Femur (tissue), 1 donor: ENCODE measurements at regions not wholly inside any gene's neighbourhood (a gene's known extent, or its start where the extent isn't known, plus 50 kb on each side); places are given as distances from the start of the nearest gene placed in this dataset.

ENCODE experiments used
- DNase-seq: peaks from one replicate; pipeline ENCODE4 v3.0.0-alpha.2; 2017

DNA sequence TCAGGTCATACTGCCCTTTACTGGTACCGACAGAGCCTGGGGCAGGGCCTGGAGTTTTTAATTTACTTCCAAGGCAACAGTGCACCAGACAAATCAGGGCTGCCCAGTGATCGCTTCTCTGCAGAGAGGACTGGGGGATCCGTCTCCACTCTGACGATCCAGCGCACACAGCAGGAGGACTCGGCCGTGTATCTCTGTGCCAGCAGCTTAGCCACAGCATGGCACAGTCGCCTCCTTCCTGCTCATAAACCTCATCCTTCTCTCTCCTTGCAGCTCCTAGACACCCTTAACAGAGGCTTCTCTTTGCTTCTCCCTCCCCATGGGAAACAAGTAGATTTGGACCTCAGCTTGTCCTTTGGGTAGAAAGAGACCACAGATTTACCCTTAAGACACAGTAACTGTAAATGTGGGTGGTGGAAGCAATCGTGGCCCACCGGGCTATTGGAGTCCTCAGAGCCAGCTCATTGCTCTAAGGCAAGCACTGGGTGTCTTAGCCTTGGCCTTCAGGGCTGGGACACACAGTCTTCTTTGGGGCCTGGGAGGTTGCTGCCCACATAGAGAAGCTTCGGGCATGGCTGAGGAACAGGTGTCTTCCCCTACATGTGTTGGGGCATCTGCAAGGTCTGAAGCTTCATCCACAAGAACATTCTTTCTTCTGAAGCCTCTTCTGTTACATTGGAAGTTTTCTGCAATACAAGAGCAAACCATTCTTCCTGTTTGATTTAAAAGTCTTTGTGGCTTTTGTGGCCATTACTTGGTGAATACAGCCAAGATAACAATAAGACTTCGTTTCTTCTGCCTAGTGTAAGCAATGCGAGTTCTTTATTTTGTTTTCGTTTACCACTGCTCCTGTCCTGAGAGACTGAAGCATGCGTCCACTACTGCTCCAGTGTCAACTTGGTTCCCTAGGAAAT, 95.5 kb upstream of the PRSS58 start:
- no peak for DNase-seq

DNA sequence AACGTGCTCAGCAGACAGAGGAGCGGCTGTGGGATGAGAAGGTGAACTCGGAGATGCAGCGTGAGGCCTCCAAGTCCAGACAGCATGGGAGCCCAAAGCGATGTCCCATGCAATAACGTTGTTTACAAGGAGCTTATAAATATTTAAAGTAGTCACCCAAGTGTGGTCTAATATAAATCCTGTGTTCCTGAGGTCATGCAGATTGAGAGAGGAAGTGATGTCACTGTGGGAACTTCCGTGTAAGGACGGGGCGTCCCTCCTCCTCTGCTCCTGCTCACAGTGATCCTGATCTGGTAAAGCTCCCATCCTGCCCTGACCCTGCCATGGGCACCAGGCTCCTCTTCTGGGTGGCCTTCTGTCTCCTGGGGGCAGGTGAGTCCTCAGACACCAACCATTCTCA, 94.7 kb upstream of the PRSS58 start:
- no peak for DNase-seq

DNA sequence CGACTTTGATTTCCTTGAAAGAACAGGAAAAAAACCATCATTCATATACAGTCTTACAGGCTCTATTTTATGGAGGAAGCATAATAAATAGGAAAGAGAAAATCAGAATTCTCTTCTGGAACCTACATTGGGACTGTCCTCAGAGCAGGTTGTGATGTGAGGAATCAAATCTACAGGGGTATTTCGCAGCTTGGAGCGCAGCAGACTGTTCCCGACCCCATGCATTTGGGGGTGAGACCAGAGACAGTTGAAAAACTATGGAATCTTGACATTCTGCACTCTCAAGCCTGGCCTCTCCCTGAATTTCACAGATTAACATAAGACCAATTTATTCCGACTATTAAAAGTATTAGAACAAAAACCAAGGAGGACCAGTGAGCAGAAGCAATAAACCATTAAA, 93.3 kb upstream of the PRSS58 start:
- no peak for DNase-seq

DNA sequence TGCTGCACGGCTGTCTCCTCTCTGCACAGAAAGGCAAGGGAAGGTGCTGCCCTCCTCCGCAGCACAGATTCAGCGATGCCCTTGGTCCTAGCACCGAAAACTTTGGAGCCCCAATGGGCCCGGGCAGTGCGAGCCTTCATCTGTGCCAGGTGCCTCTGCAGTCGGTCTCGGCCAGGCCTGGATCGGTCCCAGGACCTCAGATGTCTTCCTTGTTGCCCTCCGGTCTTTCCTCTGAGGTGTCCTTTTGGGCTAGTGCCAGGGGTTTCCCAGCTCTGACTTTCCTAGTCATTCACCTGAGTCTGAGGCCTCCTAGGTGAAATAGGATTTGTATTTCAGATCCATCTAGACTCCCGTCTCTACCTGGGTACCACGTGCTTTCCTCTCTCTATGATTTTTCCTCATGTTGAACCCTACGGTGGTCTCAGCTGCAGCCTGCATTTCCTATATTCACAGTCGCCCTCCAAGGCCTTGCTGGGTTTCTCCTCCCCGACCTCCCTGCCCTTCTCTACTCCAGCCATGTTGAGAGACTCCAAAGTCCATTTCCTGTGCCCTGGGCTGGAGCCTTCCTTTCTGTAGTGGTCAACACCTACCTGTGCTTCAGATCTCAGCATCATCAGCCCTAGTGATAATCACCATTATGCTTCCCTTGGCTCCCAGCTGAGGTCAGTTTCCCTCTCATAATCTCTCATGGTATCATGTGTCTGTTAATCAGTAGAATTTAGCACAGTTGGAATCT, 92.0 kb upstream of the PRSS58 start:
- no peak for DNase-seq

DNA sequence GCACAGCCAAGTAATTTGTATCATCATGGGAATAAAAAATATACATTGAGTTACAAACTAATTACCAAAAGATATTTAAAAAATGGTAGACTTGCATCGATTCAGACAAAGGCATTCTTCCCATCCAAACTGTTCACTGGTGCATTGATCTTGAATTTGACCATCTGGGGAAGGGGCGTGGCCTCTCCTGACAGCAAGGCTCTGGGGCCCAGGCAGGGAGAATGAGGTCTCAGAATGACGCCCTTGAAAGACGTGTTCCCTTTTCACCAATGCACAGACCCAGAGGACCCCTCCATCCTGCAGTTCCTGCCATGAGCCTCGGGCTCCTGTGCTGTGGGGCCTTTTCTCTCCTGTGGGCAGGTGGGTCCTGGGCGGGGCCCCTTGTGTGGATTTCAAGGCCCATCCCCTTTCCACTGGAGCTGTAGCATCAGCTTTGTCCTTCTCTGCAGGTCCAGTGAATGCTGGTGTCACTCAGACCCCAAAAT, 91.1 kb upstream of the PRSS58 start:
- DNase-seq: no peak

DNA sequence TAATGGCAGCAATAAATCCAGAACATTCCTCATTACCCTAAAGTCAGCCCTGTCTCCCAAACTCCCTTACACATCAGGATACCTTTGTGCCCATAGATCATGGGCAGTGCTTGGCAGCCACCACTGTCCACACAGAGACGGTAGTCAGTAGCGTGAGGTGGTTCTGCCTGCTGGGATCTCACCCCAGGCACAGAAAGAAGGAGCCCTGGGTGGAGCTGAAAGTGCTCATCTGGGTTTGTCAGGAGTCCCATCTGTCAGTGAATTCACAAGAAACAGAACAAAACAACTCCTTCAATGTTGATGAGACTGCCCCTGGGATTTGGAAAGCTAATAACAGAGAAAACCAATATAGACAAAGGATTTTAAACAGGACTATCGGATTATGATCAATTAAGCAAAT, 90.2 kb upstream of the PRSS58 start:
- DNase-seq: no peak

DNA sequence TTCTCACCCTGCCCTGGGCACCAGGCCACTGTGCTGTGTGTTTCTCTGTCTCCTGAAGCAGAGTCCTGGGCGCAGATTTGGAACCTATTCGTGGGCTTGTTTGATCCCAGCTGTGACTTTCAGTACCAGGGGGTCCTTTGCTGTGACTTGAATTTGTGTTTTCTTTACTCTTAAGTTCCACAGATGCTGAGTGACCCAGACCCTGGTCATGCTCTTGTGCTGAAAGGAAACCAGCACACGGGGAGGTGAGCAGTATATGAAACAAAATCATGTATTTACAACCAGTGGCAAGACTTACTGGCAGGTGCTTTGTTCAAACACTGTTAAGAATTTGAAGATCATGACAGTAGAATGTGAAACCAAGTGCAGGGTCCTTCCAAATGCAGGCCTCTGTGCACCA, 89.2 kb upstream of the PRSS58 start:
- no peak for DNase-seq

DNA sequence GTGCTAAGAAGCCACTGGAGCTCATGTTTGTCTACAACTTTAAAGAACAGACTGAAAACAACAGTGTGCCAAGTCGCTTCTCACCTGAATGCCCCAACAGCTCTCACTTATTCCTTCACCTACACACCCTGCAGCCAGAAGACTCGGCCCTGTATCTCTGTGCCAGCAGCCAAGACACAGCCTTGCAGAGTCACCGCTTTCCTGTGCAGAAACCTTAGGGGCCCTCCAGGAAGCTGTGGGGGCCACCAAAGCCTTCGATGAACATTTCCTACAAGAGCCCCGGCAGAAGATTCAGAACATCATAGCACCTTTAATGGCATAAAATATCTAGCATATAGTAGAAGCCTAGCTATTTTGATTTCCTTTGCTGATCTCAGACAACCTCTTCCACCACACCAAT, 88.0 kb upstream of the PRSS58 start:
- DNase-seq: no peak

DNA sequence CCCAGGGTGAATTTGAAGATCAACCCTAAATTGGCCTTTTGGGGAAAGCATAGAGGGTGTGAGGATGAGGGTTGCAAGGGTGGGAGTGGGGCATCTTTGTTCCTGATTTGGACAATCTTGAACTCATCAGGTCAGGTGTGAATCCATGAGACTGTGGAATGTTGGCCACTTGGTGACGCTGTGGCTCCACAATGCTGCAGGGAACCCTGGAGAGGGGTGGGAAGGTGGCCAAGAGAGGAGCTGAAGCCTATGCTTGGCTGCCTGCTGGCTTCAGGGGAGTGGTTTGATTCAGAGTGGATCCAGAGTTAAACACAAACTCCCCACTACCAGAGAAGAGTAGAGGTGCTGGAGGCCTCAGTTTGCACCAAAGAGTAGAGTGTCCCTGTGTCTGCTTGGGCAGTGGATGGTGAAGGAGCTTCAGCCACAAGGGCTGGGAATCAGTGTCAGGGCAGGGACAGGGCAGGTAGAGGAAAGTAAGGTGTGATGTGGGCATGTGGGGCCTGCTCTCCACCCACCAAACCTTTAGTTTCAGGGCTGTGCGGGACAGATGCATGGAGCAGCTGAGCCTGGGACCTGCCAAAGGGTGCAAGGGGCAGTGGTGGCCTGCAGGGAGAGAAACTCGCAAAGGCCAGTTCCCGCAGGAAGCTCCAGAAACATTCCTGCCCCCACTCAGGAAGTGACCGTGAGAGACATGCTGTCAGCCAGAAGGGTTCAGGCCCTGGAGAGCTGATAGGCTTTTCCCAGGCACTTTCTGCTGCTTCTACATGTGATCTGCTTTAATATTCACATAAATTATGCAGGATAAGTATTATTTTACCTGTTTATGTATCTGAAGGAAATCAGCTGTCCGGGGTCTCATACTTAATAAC, 81.0 kb upstream of the PRSS58 start:
- no peak for DNase-seq

DNA sequence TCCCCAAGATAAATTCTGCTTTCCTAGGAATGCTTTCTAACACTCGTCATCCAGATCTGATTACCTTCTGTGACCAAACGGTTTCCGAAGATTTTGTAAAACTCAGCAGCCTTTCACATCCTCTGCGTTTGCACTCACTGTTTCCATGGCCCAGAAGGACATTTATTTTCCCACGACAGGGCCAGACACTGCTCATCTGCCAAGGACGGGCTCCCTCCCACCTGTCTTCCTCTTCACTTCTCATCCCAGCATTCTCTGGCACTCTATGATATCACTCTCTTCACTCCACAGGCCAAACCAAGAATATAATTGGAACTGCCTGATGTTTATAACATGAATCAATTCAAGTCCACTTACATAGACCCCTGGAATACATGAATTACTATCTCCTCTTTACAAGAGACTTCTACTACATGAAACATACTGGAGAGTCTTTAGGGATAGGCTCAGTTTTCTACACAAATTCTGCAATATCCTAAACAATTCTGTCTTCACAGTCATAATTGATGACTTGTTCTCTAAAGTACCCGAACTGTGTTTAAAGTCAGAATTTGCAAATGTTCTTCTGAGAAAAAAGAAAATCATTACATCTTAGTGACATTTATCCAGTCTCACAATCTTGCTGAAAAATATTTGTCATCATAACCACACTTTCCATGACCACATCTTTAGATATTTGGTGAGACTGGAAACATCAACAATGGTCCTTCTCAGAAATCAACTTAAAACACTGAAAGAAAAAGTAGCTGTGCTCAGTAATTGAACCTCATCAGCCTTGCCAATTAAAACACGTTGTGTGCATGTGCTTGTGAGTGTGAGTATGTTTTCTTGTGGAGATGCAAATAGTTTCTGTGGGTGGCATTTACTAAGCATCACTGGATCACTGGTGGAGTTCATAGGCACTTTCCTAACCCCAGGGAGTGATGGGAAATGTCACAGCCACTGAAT, 79.5 kb upstream of the PRSS58 start:
- no peak for DNase-seq

DNA sequence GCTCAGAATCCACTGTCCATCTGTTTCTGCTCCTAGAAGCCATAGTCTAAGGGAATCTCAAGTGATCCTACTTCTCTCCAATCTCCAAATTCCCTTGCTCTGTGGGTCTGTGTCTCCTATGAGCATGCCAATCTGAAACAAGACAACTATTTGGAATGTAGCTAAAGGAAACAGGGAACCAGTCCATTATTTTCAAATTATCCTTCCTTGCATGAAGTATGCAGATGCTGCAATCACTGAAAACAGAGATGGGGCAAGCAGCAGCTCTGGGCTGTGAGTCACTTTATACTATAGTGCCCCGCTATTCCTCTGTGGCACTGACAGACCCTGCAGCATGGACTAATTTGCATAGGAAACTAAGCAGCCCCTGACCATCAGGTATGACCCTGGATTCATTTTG, 76.9 kb upstream of the PRSS58 start:
- no peak for DNase-seq

DNA sequence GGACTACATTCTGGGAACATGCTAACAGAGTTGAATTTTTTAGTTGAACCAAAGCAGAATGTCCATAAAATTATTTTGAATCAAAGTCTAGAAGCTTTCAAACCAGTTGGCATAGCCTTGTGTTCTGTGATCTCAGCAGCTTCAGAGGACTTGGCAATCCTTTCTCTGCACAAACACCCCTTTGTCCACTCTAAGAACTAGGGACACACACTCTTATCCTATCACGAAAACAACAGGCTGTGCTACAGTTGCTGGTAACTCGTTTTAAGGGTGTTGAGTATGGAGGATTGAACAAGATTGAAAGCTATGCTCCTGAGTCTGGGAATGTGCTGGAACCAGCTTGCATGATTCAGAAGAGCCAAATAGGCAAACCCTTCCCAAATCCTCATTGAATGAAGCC, 76.4 kb upstream of the PRSS58 start:
- no peak for DNase-seq

DNA sequence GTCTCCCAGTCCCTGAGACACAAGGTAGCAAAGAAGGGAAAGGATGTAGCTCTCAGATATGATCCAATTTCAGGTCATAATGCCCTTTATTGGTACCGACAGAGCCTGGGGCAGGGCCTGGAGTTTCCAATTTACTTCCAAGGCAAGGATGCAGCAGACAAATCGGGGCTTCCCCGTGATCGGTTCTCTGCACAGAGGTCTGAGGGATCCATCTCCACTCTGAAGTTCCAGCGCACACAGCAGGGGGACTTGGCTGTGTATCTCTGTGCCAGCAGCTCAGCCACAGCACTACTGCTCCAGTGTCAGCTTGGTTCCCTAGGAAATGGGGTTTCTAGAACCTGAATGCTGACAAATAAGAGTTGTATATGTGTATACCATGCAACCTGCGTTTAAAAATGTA, 74.6 kb upstream of the PRSS58 start:
- DNase-seq: no peak

DNA sequence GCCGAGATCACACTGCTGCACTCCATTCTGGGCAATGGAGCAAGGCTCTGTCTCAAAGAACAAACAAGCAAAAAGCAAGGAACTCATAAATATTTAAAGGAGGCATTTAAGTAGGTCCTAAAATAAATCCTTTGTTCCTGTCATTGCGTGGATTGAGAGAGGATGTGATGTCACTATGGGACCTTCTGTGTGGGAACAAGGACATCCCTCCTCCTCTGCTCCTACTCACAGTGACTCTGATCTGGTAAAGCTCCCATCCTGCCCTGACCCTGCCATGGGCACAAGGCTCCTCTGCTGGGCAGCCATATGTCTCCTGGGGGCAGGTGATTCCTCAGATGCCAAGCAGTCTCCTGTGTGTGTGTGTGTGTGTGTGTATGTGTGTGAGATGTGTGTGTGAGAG, 74.1 kb upstream of the PRSS58 start:
- no peak for DNase-seq

DNA sequence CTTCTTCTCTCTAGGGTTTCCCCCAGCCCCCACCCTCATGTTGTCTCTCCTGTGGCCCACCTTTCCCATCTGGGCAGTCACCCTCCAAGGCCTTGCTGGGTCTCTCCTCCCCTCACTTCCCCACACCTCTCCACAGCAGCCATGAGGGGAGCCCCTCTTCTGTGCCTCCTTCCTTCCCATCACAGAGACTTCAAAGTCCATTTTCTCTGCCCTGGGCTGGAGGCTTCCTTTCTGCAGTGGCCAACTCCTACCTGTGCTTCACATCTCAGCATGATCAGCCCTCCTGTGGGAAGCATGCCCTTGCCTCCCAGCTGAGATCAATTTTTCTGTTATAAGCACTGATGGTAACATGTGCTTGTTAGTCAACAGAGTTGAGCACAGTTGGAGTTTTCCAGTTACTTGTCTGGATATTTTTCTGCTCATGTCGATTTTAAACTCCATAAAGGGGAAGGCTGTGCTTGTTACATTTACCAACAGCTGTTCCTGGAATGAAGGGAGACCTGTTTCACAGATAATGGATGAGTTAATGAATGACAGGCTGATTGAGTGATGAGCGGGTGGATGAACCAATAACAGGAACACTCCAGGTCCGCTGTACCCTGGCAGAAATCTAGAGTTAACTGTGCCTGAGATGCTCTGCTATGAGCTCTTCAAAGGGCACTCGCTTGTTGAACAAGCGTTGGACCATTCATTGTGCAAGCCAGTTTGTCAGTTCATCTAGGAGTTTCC, 71.4 kb upstream of the PRSS58 start:
- DNase-seq: no peak

DNA sequence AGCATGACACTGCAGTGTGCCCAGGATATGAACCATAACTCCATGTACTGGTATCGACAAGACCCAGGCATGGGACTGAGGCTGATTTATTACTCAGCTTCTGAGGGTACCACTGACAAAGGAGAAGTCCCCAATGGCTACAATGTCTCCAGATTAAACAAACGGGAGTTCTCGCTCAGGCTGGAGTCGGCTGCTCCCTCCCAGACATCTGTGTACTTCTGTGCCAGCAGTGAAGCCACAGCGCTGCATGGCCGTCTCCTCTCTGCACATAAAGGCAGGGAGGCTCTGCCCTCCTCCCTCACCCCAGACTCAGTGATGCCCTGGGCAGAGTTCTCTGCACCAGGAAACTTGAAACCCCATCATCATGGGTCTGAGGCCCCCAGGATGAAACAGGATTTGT, 70.7 kb upstream of the PRSS58 start:
- no peak for DNase-seq

DNA sequence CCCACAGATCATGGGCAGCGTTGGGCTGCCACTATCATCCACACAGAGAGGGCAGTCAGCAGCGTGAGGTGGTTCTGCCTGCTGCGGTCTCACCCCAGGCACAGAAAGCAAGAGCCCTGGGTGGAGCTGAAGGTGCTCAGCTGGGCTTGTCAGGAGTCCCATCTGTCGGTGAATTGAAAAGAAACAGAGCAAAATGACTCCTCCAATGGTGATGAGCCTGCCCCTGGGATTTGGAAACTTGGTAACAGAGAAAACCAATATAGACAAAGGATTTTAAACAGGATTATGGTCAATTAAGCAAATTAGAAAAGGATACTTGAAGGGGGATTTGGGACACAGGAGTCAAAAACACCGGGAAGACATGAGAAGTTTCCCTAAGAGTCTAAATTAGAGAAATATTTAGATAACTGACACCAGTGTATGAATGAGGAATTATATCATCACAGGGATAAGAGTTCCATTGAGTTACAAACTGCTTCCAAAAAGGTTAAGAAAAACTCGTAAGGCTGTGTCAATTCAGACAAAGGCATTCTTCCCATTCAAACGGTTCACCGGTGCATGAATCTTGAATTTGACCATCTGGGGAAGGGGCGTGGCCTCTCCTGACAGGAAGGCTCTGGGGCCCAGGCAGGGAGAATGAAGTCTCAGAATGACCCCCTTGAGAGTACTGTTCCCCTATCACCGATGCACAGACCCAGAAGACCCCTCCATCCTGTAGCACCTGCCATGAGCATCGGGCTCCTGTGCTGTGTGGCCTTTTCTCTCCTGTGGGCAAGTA, 70.0 kb upstream of the PRSS58 start:
- no peak for DNase-seq

DNA sequence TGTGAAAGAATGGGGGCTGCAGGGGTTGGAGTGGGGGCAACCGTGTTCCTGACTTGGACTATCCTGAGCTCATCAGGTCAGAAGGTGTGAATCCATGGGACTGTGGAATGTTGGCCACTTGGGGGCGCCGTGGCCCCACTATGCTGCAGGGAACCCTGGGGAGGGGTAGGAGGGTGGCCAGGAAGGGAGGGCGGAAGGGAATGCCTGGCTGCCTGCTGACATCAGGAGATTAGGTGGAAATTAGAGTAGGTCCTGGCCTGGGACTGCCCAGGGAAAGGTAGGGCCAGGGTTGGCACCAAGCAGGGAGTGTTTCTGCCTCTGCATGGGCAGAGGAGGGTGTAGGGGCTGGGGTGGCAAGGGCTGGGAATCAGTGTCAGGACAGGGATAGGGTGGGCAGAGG, 65.8 kb upstream of the PRSS58 start:
- DNase-seq: no peak

DNA sequence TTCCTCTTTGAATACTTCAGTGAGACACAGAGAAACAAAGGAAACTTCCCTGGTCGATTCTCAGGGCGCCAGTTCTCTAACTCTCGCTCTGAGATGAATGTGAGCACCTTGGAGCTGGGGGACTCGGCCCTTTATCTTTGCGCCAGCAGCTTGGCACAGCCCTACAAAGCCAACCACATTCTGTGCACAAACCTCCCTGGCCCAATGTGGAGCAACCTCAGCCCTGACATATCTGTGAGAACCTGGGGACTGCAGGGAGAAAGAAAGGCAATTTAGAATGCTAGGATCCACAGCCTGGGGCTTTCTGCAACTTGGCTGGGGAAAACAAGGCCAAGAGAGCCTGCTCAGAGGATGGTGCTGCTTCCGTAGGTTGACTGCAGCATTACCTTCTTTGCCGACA, 63.5 kb upstream of the PRSS58 start:
- DNase-seq: no peak

DNA sequence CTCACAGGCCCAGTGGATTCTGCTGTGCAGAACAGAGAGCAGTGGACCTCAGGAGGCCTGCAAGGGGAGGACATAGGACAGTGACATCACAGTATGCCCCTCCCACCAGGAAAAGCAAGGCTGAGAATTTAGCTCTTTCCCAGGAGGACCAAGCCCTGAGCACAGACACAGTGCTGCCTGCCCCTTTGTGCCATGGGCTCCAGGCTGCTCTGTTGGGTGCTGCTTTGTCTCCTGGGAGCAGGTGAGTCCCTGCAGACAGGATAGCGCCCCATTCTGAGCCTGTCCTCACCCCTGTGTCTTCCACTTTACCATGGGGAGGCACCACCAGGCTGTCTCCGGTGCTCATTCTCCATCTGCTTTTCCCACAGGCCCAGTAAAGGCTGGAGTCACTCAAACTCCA, 63.0 kb upstream of the PRSS58 start:
- no peak for DNase-seq

DNA sequence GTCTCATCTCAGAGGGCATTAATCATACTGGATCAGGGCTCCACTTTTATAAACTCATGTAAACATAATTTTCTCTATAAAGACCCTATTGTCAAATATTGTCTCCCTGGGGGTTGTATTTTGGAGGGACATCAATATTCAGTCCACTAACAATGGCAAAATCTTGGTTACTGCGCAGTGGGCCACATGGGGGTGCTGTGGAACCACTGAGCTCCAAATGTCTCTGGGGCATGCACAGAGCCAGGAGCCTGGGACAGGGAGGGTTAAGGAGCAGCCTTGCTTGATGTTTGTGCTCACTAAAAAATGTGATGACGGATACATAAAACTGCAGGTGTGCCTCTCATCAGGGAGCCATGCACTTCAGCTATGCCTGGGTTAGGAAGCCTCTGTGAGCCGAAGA, 62.1 kb upstream of the PRSS58 start:
- no peak for DNase-seq
